ENCODE measurements at regions not wholly inside any gene's neighbourhood (a gene's known extent, or its start where the extent isn't known, plus 50 kb on each side); places are given as distances from the start of the nearest gene placed in this dataset.

DNA sequence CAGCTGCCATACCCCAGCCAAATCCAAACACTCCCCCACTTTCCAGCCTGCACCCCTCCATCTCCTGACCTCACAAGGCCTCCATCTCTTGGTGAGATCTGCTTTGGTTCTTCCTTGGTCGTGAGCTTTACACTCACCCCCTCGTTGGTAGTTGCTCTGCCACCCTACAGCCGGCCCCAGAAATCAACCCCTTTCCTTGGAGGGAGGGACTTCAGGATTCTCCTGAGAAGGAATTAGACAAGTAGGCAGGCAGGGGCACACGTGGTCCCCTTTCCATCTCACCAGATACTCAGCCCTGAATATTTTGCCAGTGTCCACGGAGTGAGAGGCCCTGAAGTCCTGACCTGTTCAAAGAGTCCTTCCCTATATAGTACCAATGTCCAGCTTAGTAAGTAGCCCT, 120.0 kb upstream of the PWP1 start:
- Histone ChIP-seq H2BK20ac (ENCODE audit: low read depth, low read length, poor library complexity, severe bottlenecking) (no peak overlapping the region), H3K14ac (ENCODE audit: insufficient read depth, low read length) (no peak overlapping the region), H3K27me3 (ENCODE audit: insufficient read depth, low read length) (no peaks in the 10 kb centered on the region), H3K4me1 (ENCODE audit: insufficient read depth, low read length) (peaks cover 1% of the 10 kb centered on the region), H2BK15ac (ENCODE audit: low read depth, low read length) (no peak overlapping the region), H3K4ac (ENCODE audit: low read depth, low read length) (no peak overlapping the region), H4K5ac (ENCODE audit: insufficient read length, low read depth, low read length) (no peak overlapping the region), H3K9ac (ENCODE audit: extremely low read depth, insufficient read length, low read length) (no peak overlapping the region), H4K91ac (ENCODE audit: insufficient read length, low read depth, low read length) (no peak overlapping the region), H3K4me2 (ENCODE audit: insufficient read depth, insufficient read length, low read length) (no peak overlapping the region), H4K8ac (replicated peaks; ENCODE audit: insufficient read length, low read depth, low read length) (no peak overlapping the region), H3T11ph (ENCODE audit: low read length) (no peak overlapping the region), H3K79me2 (ENCODE audit: insufficient read depth, low read length) (no peaks in the 10 kb centered on the region), H3K23me2 (ENCODE audit: insufficient read length, low read depth, low read length, poor library complexity, severe bottlenecking) (no peaks in the 10 kb centered on the region), H4K20me1 (ENCODE audit: control insufficient read depth, insufficient read depth, insufficient read length) (no peaks in the 10 kb centered on the region), H2AK5ac (ENCODE audit: insufficient read length, low read length) (no peak overlapping the region), H3K23ac (ENCODE audit: insufficient read length, low read depth, low read length) (no peak overlapping the region), H3K27ac (ENCODE audit: insufficient read length, low read depth, low read length) (no peak overlapping the region), H2BK5ac (ENCODE audit: insufficient read length, low read length) (no peak overlapping the region), H3K79me1 (ENCODE audit: insufficient read depth, low read depth, low read length, poor library complexity, severe bottlenecking) (no peaks in the 10 kb centered on the region), H2BK12ac (ENCODE audit: insufficient read length, low read depth, low read length) (no peak overlapping the region), H3K9me3 (ENCODE audit: control insufficient read depth, low read depth, low read length) (no peaks in the 10 kb centered on the region), H2BK120ac (ENCODE audit: low read depth, low read length, poor library complexity, severe bottlenecking) (no peak overlapping the region), H3K18ac (ENCODE audit: insufficient read length, low read depth, low read length) (no peak overlapping the region), H2AFZ (ENCODE audit: low read length) (no peak overlapping the region), H3K56ac (ENCODE audit: insufficient read length, low read depth, low read length) (no peak overlapping the region)
- no peak for DNase-seq
- Mint-ChIP-seq H3K27ac (no peak overlapping the region), H3K9me3 (no peaks in the 10 kb centered on the region), H3K27me3 (ENCODE audit: low read depth) (peaks cover 2% of the 10 kb centered on the region; the same call in 1 of the 2 replicates), H3K4me3 (no peak overlapping the region), H3K4me1 (peaks cover 5 to 6% of the 10 kb centered on the region in 2 experiments; a peak in 3 of 4 replicates), H3K36me3 (ENCODE audit: insufficient read depth in 1 of 3, low read depth in 3 of 3) (no peaks in the 10 kb centered on the region)
- TF ChIP-seq, protein P1, sequence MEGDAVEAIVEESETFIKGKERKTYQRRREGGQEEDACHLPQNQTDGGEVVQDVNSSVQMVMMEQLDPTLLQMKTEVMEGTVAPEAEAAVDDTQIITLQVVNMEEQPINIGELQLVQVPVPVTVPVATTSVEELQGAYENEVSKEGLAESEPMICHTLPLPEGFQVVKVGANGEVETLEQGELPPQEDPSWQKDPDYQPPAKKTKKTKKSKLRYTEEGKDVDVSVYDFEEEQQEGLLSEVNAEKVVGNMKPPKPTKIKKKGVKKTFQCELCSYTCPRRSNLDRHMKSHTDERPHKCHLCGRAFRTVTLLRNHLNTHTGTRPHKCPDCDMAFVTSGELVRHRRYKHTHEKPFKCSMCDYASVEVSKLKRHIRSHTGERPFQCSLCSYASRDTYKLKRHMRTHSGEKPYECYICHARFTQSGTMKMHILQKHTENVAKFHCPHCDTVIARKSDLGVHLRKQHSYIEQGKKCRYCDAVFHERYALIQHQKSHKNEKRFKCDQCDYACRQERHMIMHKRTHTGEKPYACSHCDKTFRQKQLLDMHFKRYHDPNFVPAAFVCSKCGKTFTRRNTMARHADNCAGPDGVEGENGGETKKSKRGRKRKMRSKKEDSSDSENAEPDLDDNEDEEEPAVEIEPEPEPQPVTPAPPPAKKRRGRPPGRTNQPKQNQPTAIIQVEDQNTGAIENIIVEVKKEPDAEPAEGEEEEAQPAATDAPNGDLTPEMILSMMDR (conservative IDR thresholded peaks at IDR 0.05): no peak
- no CpG with 5 or more reads among the region's 5 CpGs for WGBS (ENCODE audit: extremely low coverage, insufficient read length, low lambda C conversion rate)

Data from H9 (cell line).